Liver (tissue), 8 donors: ENCODE measurements at regions not wholly inside any gene's neighbourhood (a gene's known extent, or its start where the extent isn't known, plus 50 kb on each side); places are given as distances from the start of the nearest gene placed in this dataset.

Experiments
- DNase-seq: peaks from one replicate; pipeline ENCODE4 v3.0.0-alpha.2; 2017; ENCODE audit warnings: low spot score
- H3K27ac ChIP-seq, 2 donors: one replicate each; pipeline ENCODE4 v1.7.0; 2013; ENCODE audit warnings: inconsistent platforms in 2 of 2, low read length in 2 of 2, control low read depth in 1 of 2, low read depth in 1 of 2, mild to moderate bottlenecking in 1 of 2
- H3K27me3 ChIP-seq, 4 donors: one replicate each; pipeline versions ENCODE4 v1.6.1 to v1.7.0; 2013; ENCODE audit warnings: low read length in 3 of 4, inconsistent platforms in 1 of 4, mild to moderate bottlenecking in 1 of 4, moderate library complexity in 1 of 4; ENCODE audit not compliant: control insufficient read depth in 4 of 4, insufficient read depth in 4 of 4
- H3K36me3 ChIP-seq, 4 donors: one replicate each; pipeline versions ENCODE4 v1.6.1 to v1.7.0; 2013; ENCODE audit warnings: low read length in 3 of 4, mild to moderate bottlenecking in 3 of 4, low read depth in 1 of 4, moderate library complexity in 1 of 4; ENCODE audit not compliant: control insufficient read depth in 4 of 4, insufficient read depth in 3 of 4
- H3K4me1 ChIP-seq, 4 donors: one replicate each; pipeline versions ENCODE4 v1.6.1 to v1.7.0; 2013; ENCODE audit warnings: low read length in 3 of 4, mild to moderate bottlenecking in 3 of 4, moderate library complexity in 1 of 4; ENCODE audit not compliant: control insufficient read depth in 4 of 4, insufficient read depth in 4 of 4
- H3K4me3 ChIP-seq, 3 donors: one replicate each; pipeline versions ENCODE4 v1.6.1 to v1.7.0; 2013; ENCODE audit warnings: low read length in 3 of 3, control low read depth in 1 of 3, low read depth in 1 of 3, mild to moderate bottlenecking in 1 of 3
- H3K9ac ChIP-seq, 2 donors: one replicate each; pipeline ENCODE4 v1.7.0; 2013; ENCODE audit warnings: low read length in 2 of 2, mild to moderate bottlenecking in 2 of 2, moderate library complexity in 2 of 2, control low read depth in 1 of 2, low read depth in 1 of 2
- H3K9me3 ChIP-seq, 4 donors: one replicate each; pipeline versions ENCODE4 v1.6.1 to v1.7.0; 2013; ENCODE audit warnings: low read length in 3 of 4; ENCODE audit not compliant: control insufficient read depth in 4 of 4
- ATF3 ChIP-seq: IDR thresholded peaks from 2 replicates; pipeline ENCODE4 v1.6.1; 2016; ENCODE audit warnings: antibody characterized with exemption
- CTCF ChIP-seq: fragments of 150-350 bp; IDR thresholded peaks from 2 replicates; pipeline ENCODE4 v1.5.1; 2017; ENCODE audit warnings: improper control_type of control experiment, low read depth, low read length; ENCODE audit not compliant: missing input control
- EGR1 ChIP-seq, 2 donors: IDR thresholded peaks; 2 replicates each; pipeline ENCODE4 v1.6.1; 2016 to 2018; ENCODE audit warnings: antibody characterized with exemption in 2 of 2, low read depth in 2 of 2
- FOXA2 ChIP-seq: IDR thresholded peaks from 2 replicates; pipeline ENCODE4 v1.6.1; 2016; ENCODE audit warnings: antibody characterized with exemption
- GABPA ChIP-seq, 2 donors: IDR thresholded peaks in 1 of 2; conservative IDR thresholded peaks in 1 of 2; 2 replicates each; pipeline ENCODE4 v1.6.1; 2016; ENCODE audit warnings: antibody characterized with exemption in 2 of 2, mild to moderate bottlenecking in 1 of 2, moderate library complexity in 1 of 2
- JUND ChIP-seq, 2 donors: IDR thresholded peaks; 2 replicates each; pipeline ENCODE4 v1.6.1; 2016; ENCODE audit warnings: antibody characterized with exemption in 2 of 2
- MAX ChIP-seq: IDR thresholded peaks from 2 replicates; pipeline ENCODE4 v1.6.1; 2016; ENCODE audit warnings: antibody characterized with exemption
- NR2F2 ChIP-seq: IDR thresholded peaks from 2 replicates; pipeline ENCODE4 v1.6.1; 2016; ENCODE audit warnings: antibody characterized with exemption
- RAD21 ChIP-seq, 2 donors: IDR thresholded peaks; 2 replicates each; pipeline ENCODE4 v1.6.1; 2016; ENCODE audit warnings: antibody characterized with exemption in 2 of 2, mild to moderate bottlenecking in 2 of 2
- REST ChIP-seq: IDR thresholded peaks from 2 replicates; pipeline ENCODE4 v1.6.1; 2016; ENCODE audit warnings: antibody characterized with exemption, mild to moderate bottlenecking
- RXRA ChIP-seq, 2 donors: IDR thresholded peaks; 2 replicates each; pipeline ENCODE4 v1.6.1; 2017 to 2018; ENCODE audit warnings: antibody characterized with exemption in 2 of 2, mild to moderate bottlenecking in 1 of 2
- SP1 ChIP-seq: IDR thresholded peaks from 2 replicates; pipeline ENCODE4 v1.6.1; 2018; ENCODE audit warnings: antibody characterized with exemption, mild to moderate bottlenecking
- TAF1 ChIP-seq: conservative IDR thresholded peaks from 2 replicates; pipeline ENCODE4 v1.6.1; 2016; ENCODE audit warnings: antibody characterized with exemption, mild to moderate bottlenecking
- YY1 ChIP-seq: IDR thresholded peaks from 2 replicates; pipeline ENCODE4 v1.6.1; 2016; ENCODE audit warnings: antibody characterized with exemption, mild to moderate bottlenecking
- ZBTB33 ChIP-seq: IDR thresholded peaks from 2 replicates; pipeline ENCODE4 v1.6.1; 2016; ENCODE audit warnings: antibody characterized with exemption
- WGBS: extraction: QIAGEN DNeasy Blood & Tissue Kit; methylation state at CpG from one replicate; pipeline ENCODE4 v1.1.7; 2013; 5-methylcytosine and 5-hydroxymethylcytosine counted together
- donor health status: healthy.
- donor health status: healthy.
- donor health status: healthy.
- donor health status: healthy.
- donor health status: healthy.

GRCh38 chr22:49436056-49436455, 391.6 kb downstream of the BRD1 start:
- H3K27ac ChIP-seq = no peak overlapping the region
- 71% methylated on average over 11 of the region's 11 CpGs for WGBS
- peaks cover 0 to 6% (median 0%) of the 10 kb centered on the region in 4 donors for H3K9me3 ChIP-seq
- H3K9ac ChIP-seq = no peak overlapping the region
- peaks cover 0 to 4% (median 1%) of the 10 kb centered on the region in 4 donors for H3K27me3 ChIP-seq
- no peak for TF ChIP-seq RXRA (IDR thresholded peaks at IDR 0.05)
- no peak for TF ChIP-seq ATF3
- TF ChIP-seq EGR1 (IDR thresholded peaks at IDR 0.05; ENCODE audit: low read depth in 2 of 2) = no peak
- no peak for TF ChIP-seq REST
- no peak for TF ChIP-seq RAD21 (IDR thresholded peaks at IDR 0.05)
- TF ChIP-seq CTCF = no peak
- no peak for TF ChIP-seq MAX
- TF ChIP-seq FOXA2 = no peak
- no peak for TF ChIP-seq JUND (IDR thresholded peaks at IDR 0.05)
- no peak for TF ChIP-seq SP1
- TF ChIP-seq TAF1 = no peak
- TF ChIP-seq YY1 = no peak
- TF ChIP-seq ZBTB33 = no peak
- no peaks in the 10 kb centered on the region for H3K4me1 ChIP-seq
- no peaks in the 10 kb centered on the region for H3K36me3 ChIP-seq
- H3K4me3 ChIP-seq = no peak overlapping the region
- no peak for DNase-seq

- no peak for DNase-seq
- no peaks in the 10 kb centered on the region for H3K36me3 ChIP-seq
- WGBS = 66% methylated on average over 13 of the region's 13 CpGs
- TF ChIP-seq GABPA (IDR thresholded peaks at IDR 0.05 in 1 of 2, conservative IDR thresholded peaks at IDR 0.05 in 1 of 2) (no peak), YY1 (no peak), NR2F2 (no peak), ATF3 (no peak), RAD21 (IDR thresholded peaks at IDR 0.05) (no peak), MAX (no peak), FOXA2 (no peak), SP1 (no peak), REST (no peak), ZBTB33 (no peak), RXRA (IDR thresholded peaks at IDR 0.05) (no peak), EGR1 (IDR thresholded peaks at IDR 0.05; ENCODE audit: low read depth in 2 of 2) (no peak)
Observed at GRCh38 chr22:49435596-49435995, 392.1 kb downstream of the BRD1 start.

More at GRCh38 chr22:49435596-49435995, 392.1 kb downstream of the BRD1 start:
- H3K9ac ChIP-seq = no peak overlapping the region
- H3K9me3 ChIP-seq = peaks cover 0 to 6% (median 0%) of the 10 kb centered on the region in 4 donors
- H3K4me1 ChIP-seq = no peaks in the 10 kb centered on the region
- H3K27me3 ChIP-seq = no peaks in the 10 kb centered on the region
- H3K27ac ChIP-seq = no peak overlapping the region
- no peak overlapping the region for H3K4me3 ChIP-seq
